ENCODE measurements at regions not wholly inside any gene's neighbourhood (a gene's known extent, or its start where the extent isn't known, plus 50 kb on each side); places are given as distances from the start of the nearest gene placed in this dataset.

DNA sequence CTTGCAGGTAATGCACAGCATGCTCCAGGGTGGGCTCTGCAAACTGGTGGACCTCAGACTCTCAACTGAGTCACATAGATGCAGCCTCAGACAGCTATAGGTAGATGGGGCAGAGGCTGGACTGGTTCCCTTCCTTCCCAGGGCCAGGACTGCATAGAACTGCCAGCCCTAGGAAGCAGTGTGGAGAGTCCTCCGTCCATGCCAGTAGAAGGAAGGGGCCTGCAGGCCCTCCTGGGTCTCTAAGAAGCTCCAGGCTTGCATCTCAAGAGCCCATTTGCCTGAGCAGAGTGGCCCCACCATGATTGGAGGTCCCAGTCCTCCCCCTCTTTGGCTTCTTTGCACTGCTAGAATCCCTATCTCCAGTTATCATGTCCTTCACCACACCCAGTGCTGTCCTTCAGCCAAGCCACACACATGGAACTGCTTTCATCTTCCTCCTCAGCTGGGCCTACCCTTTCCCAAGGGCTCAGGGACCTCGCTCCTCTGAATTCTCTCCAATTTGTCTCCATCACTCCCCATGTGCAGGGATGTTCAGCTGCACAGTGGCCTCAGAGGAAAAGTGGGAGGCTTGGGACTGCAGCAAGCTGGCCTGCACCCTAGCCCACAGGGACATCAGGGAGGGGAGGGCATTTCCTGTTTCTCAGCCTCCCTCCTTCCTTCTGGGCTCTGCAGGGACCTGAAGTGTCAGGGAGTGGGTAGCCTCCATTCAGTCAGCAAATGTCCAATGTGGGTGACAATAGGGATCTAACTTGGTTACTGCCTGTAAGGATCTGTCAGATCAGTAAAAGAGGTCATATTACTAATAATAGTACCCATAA lies 146.0 kb downstream of the PJA1 start:
- DNase-seq (ENCODE audit: insufficient read length, low spot score) (no peak), FAIRE-seq (no peak)
- TF ChIP-seq POLR2A (IDR thresholded peaks at IDR 0.05; ENCODE audit: low read depth, low read length): no peak

DNA sequence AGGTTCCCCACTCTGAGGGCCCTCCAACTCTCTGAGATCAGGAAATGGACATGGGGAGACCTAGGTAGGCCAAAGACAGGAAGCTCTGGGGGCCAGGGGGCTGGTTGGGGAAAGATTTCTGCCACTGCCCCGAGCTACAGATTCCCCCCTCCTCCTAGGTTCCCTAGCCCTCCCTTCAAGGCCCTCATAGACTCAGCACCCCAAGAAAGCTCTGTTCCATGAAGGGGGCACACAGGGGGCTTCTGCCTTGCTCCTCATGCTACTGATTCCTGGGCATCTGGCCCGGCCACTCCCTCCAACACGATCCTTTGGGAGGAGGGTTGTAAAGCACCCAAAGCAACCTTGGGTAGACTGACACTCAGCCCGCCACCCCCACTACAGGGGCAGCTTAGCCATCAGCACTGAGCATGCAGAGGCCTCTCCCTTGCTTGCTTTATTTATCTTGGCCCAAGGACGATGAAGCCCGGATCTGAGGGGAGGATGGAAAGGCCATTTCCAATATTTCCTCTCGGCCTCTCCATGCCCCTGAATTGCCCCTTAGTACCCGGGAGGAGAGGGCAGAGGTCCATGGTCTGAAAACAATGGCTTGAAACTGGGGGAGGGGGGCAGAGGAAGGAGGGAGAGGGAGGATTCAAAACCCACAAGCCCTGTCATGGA lies 146.7 kb downstream of the PJA1 start:
- DNase-seq (ENCODE audit: insufficient read length, low spot score) (no peak), FAIRE-seq (no peak)
- TF ChIP-seq POLR2A (IDR thresholded peaks at IDR 0.05; ENCODE audit: low read depth, low read length): no peak

DNA sequence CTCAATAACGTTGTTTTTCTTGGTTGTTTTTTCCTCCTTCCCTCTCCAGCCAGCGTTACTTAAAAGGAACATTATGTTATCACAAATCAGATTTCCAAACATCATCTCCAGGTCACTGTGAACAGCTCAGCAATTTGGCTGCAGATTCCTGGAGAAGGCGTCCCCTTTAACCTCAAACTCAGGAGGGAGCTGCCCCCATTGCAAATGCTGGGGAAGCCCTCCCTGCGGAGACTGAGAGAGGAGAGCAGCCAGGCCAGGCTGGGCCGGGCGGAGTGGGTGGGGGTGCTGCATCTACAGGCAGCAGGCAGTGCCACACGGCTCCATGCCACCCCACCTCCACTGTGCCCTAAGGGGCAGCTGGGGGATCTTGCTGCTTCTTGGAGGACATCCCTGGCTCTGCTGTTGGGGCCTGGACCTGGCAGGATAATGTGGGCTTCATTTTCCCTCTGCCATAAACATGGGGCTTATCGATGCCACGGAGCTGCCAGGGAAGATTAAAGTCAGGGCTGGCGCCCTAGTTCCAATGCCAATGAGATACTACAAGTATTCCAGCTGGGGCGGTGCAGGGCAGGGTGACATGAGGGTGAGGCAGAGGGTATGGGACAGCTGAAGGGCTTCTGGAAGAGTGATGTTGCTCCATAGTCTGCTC lies 148.8 kb downstream of the PJA1 start:
- FAIRE-seq (no peak), DNase-seq (ENCODE audit: insufficient read length, low spot score) (no peak)
- TF ChIP-seq POLR2A (IDR thresholded peaks at IDR 0.05; ENCODE audit: low read depth, low read length): no peak

DNA sequence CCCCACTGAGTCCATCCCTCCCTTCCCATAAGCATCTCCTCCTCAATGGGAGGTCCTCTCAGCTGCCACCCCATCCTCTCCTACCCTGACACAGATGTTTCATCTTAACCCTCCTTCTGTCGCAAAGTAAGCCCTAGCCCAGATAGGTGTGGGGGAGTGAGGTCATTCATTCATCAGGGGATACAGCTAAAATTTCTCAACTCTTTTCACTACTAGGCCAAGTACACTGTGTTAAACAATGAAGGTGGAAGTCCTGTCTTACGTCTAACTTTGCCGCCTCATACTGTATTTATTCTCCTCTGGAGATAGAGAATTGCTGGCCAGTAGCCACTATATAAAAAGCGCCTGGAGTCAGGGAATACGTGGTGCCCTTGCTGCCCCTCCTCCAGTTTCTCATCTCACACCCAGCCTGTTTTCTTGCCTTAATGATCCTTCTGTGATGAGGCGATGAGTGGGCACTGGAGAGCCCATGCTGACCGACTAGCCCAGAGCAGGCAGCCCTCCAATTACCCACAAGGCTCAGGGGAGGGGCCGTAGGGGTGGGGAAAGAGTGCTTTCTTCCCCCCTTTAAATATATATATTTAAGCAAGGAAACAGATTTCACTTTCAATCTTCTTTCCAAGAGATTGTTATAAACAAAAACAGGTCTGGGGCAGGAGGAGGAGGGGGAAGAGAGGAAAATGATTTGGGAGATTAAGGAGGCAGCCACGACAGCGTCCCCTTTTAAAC lies 149.5 kb downstream of the PJA1 start:
- no peak for TF ChIP-seq POLR2A (IDR thresholded peaks at IDR 0.05; ENCODE audit: low read depth, low read length)
- DNase-seq (ENCODE audit: insufficient read length, low spot score) (no peak), FAIRE-seq (no peak)

DNA sequence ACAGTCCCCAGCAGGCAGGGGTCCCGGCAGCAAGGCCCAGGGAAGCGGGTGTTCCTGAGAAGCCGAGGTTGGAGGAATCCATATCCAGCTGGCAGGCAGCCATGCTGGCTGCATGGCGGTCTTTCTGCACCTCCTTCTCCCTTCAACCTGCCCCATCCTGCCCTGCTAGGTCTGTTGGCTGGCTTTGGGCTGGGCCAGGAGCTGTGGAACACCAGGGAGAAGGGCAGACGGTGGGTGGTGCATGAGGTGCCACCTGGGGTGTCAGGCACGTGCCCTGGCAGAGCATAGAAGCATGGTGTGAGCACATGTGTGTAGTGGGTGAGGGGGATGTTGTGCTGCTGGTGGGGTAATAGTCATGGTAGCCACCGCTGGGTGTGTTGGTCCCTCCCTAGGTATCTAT lies 150.1 kb downstream of the PJA1 start:
- FAIRE-seq (no peak), DNase-seq (ENCODE audit: insufficient read length, low spot score) (no peak)
- no peak for TF ChIP-seq POLR2A (IDR thresholded peaks at IDR 0.05; ENCODE audit: low read depth, low read length)

DNA sequence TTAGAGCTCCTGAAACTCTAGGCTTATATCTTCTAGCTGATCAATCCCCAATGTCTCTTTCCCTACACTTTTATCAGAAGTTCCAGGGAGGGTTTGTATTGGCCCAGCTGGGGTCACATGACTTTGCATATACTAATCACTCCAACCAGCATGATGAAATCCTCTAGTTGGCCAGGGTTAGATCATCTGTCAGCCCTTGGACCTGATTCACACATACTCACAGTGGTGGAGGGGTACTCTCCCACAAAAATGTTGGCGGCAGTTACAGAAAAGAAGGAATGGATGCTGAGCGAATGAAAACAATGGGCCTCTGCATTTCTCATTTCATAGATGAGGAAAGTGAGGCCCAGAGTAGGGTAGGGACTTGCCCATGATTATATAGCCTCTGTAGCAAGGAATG lies 151.1 kb downstream of the PJA1 start:
- FAIRE-seq (no peak), DNase-seq (ENCODE audit: insufficient read length, low spot score) (no peak)
- TF ChIP-seq POLR2A (IDR thresholded peaks at IDR 0.05; ENCODE audit: low read depth, low read length): no peak

DNA sequence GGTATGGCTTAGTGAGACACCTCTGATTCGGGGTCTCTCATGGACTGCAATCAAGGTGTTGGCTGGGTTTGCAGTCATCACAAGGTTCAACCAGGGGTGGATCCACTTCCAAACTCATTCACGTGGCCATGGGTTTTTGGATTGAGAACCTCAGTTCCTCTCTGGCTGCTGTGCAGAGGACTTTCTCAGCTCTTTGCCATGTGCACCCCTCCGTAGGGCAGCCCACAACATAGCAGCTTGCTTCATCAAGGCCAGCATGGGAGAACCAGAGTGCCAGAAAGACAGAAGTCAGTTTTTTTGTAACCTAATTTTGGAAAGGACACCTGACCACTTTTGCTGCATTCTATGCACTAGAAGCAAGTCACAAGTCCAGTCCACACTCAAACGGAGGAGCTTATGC lies 154.9 kb downstream of the PJA1 start:
- FAIRE-seq (no peak), DNase-seq (ENCODE audit: insufficient read length, low spot score) (no peak)
- no peak for TF ChIP-seq POLR2A (IDR thresholded peaks at IDR 0.05; ENCODE audit: low read depth, low read length)

DNA sequence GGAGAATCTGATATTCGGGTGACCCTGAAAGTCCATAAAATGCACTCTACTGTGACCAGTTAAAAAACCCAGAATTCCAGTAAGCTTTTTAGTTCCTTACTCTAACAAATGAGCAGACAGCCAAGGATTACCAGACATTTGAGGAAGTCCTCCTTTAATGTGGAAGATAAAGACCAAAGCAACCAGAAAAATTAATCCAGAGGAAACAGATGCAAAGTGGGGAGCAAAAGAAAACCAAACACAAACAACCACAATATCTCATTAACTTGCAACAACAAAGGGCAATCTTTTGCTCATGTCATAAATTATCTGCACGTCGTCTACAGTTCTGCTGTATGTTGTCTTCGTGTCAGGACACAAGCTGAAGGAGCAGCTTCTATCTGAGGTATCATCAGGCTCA lies 164.4 kb downstream of the PJA1 start:
- no peak for TF ChIP-seq POLR2A (IDR thresholded peaks at IDR 0.05; ENCODE audit: low read depth, low read length)
- DNase-seq (ENCODE audit: insufficient read length, low spot score): no peak
- FAIRE-seq: no peak

DNA sequence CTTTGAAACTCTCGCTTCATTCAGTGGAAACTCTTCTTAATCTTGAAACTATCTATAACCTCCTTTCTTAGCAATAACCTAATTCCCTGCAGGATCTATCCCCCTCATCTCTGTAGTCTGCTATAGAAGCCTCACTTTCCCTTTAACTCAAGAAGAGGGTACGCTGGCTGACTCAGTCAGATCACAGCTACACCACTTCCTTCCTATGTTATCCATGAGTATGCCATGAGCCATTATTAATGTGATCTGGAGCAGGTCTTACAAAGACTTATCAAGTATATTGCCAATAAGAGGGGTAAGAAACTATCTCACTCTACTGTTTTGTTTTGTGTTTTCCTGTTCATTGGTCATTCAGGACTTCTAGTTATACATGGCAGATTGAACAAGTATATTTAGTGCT lies 165.3 kb downstream of the PJA1 start:
- TF ChIP-seq POLR2A (IDR thresholded peaks at IDR 0.05; ENCODE audit: low read depth, low read length): no peak
- no peak for DNase-seq (ENCODE audit: insufficient read length, low spot score)
- FAIRE-seq: no peak

DNA sequence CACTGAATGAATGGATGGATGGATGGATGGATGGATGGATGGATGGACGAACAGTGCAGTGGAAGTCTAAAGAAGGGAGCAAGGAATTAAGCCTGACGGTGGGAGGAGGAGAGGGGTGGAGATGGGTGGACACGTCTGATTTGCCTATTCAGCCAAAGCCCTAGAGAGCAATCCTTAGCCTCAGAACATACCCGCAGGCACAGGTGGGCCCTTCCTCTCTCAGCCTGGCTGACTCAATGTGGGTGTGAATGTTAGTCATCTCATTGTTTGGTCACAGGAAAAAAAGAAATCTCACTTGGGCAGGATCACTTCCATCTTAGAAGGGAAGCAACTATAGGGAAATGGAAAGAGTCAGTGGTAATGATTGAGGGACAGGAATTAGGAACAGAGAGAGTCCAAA lies 165.9 kb downstream of the PJA1 start:
- no peak for TF ChIP-seq POLR2A (IDR thresholded peaks at IDR 0.05; ENCODE audit: low read depth, low read length)
- FAIRE-seq (no peak), DNase-seq (ENCODE audit: insufficient read length, low spot score) (no peak)

DNA sequence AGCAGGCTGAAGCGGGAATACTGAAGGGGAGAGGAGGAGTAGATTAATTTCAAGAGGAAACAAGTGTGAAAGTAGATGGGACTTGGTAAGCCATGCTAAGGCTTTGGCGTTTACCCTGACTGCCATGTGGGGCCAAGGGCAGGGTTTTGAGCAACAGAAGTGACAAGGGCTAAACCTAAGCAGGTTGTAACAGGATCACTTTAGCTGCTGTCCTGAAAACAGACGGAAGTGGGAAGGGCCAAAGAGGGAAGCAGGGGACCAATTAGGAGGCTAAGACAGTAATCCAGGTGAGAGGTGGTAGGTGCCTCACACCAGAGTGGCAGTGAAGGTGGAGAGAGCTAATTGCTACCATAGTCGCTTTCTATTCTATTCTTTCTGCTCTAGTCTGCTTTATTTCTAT lies 166.5 kb downstream of the PJA1 start:
- DNase-seq (ENCODE audit: insufficient read length, low spot score) (no peak), FAIRE-seq (no peak)
- TF ChIP-seq POLR2A (IDR thresholded peaks at IDR 0.05; ENCODE audit: low read depth, low read length): no peak

DNA sequence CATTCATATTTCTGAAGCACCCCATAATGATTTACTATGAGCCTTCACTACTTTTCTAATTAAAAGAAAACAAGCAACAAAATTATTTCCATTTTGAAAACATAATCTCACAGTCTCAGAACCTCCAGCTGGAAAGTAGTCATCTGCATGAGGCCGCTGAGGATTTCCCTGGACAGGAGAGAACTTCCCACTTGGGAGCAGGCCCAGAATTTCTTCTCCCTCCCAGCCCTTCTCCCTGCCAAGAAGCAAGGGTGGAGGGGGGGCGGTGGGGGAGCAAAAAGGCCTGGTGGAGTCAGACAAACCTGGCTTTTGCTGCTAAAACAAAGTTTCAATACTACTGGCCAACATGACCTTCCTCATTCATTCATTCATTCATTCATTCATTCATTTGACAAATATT lies 167.3 kb downstream of the PJA1 start:
- no peak for FAIRE-seq
- TF ChIP-seq POLR2A (IDR thresholded peaks at IDR 0.05; ENCODE audit: low read depth, low read length): no peak
- no peak for DNase-seq (ENCODE audit: insufficient read length, low spot score)

DNA sequence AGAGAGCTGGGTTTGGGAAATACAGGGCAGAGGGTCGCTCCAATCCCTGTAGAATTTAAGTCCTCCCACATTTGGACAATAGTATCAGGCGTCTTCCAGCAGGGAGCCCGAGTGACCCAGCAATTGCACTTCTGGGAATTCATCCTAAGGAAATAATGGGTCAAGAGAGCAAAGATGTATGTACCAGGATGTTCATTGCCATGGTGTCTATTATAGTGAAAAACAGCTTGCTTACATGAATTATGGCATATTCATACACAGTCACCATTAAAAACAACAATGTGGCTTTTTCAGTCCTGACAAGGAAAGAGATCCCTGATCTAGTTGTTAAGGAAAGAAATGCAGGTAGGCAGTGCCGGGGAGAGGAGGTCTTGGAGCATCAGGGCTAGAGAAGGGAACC lies 167.7 kb downstream of the PJA1 start:
- TF ChIP-seq POLR2A (IDR thresholded peaks at IDR 0.05; ENCODE audit: low read depth, low read length): no peak
- FAIRE-seq (no peak), DNase-seq (ENCODE audit: insufficient read length, low spot score) (no peak)

All from H54 (cell line).